ENCODE measurements at regions not wholly inside any gene's neighbourhood (a gene's known extent, or its start where the extent isn't known, plus 50 kb on each side); places are given as distances from the start of the nearest gene placed in this dataset.

- H3K79me2 ChIP-seq (ENCODE audit: control insufficient read depth, insufficient read depth, low read length) = no peaks in the 10 kb centered on the region
- no peak overlapping the region for H2AFZ ChIP-seq (ENCODE audit: low read depth, low read length)
- intact Hi-C loops (cut with micrococcal nuclease) = no loop called here
- CTCF ChIA-PET = no interaction called here
- H3K27ac ChIP-seq (ENCODE audit: insufficient read depth, low read depth, low read length) = no peak overlapping the region
- no peak overlapping the region for H3K9ac ChIP-seq (replicated peaks; ENCODE audit: extremely low read depth, insufficient read depth, low read length)
- DNase-seq (ENCODE audit: low read depth, low spot score) = no peak
- H3K4me1 ChIP-seq (ENCODE audit: control insufficient read depth, extremely low read depth, insufficient read depth, low read length) = no peaks in the 10 kb centered on the region
- TF ChIP-seq MYC (IDR thresholded peaks at IDR 0.05; ENCODE audit: low read depth, low read length) (no peak), MAX (IDR thresholded peaks at IDR 0.05; ENCODE audit: insufficient read depth, insufficient read length) (no peak), POLR2AphosphoS5 (IDR thresholded peaks at IDR 0.05; ENCODE audit: insufficient read depth, low read depth, low read length) (no peak), JUN (IDR thresholded peaks at IDR 0.05; ENCODE audit: borderline replicate concordance, insufficient read depth, insufficient read length, low read depth) (no peak), POLR2A (IDR thresholded peaks at IDR 0.05; ENCODE audit: low read depth, low read length) (no peak), EZH2 (IDR thresholded peaks at IDR 0.05; ENCODE audit: borderline replicate concordance, low read depth, low read length, severe bottlenecking) (no peak), FOS (IDR thresholded peaks at IDR 0.05; ENCODE audit: borderline replicate concordance, insufficient read depth, low read length) (no peak), CTCF (IDR thresholded peaks at IDR 0.05; ENCODE audit: extremely low read depth in 1 of 2, insufficient read depth in 1 of 2, low read depth in 1 of 2, low read length in 2 of 2) (no peak), GATA2 (IDR thresholded peaks at IDR 0.05; ENCODE audit: insufficient read depth, insufficient read length, low read depth, low read length) (no peak)
- no peak for FAIRE-seq
- no peaks in the 10 kb centered on the region for H3K36me3 ChIP-seq (ENCODE audit: control insufficient read depth in 2 of 2, extremely low read depth in 1 of 2, insufficient read depth in 2 of 2, low read length in 2 of 2)
- dilution Hi-C loops (cut with MboI; ENCODE audit: extremely low pct_ligation_motif_present, low sequenced_read_pairs) = no loop called here
- no peaks in the 10 kb centered on the region for H3K9me1 ChIP-seq (replicated peaks; ENCODE audit: control insufficient read depth, extremely low read depth, insufficient read depth, low read length)
- no peak overlapping the region for H3K4me2 ChIP-seq (ENCODE audit: insufficient read depth, low read length)
- POLR2A ChIA-PET = no interaction called here
- H3K9me3 ChIP-seq (replicated peaks; ENCODE audit: control insufficient read depth, insufficient read depth, low read length) = no peaks in the 10 kb centered on the region
- H3K4me3 ChIP-seq (replicated peaks in 1 of 3; ENCODE audit: insufficient read depth in 1 of 3, low read depth in 1 of 3, low read length in 3 of 3) = no peak overlapping the region
- BruUV-seq (replicated peaks) = no TSS peak
- no peaks in the 10 kb centered on the region for H3K27me3 ChIP-seq (ENCODE audit: control insufficient read depth in 2 of 2, insufficient read depth in 2 of 2, low read length in 2 of 2)
- no peaks in the 10 kb centered on the region for H4K20me1 ChIP-seq (replicated peaks; ENCODE audit: control insufficient read depth, extremely low read depth, insufficient read depth, low read length)
These were observed 1105.3 kb upstream of the TMPRSS15 start for GRCh38 chr21:19508844-19509243.

Data from endothelial cell of umbilical vein (primary cell).